MV-4-11 (cell line): ENCODE measurements at regions not wholly inside any gene's neighbourhood (a gene's known extent, or its start where the extent isn't known, plus 50 kb on each side); places are given as distances from the start of the nearest gene placed in this dataset.
"Not testable (repeated sequence)": the region's sequence is repeated elsewhere in the genome, so short reads cannot be mapped to it uniquely, and the experiment has no call there.

Source experiments
- DNase-seq: peaks from one replicate; lab custom pipeline; 2025; lab: John Stamatoyannopoulos, UW

DNA sequence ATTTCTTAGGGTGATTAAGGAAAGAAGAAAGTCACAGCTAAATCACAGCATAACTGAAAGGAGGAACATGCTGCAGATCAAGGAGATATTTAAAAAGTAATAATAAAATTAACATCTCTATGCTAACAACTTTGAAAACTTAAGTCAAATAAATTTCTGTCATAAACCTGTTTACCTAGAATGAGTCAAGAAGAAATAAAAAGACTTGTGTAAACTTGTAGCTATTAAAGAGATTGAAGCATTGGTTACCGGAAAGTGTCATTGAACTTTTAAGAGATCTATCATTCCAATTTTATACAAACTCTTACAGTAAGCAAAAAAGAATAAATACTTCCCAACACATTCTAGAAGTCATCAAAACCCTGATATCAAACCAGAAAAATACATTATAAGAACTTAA lies 520.1 kb upstream of the SYT4 start:
- no peak for DNase-seq

DNA sequence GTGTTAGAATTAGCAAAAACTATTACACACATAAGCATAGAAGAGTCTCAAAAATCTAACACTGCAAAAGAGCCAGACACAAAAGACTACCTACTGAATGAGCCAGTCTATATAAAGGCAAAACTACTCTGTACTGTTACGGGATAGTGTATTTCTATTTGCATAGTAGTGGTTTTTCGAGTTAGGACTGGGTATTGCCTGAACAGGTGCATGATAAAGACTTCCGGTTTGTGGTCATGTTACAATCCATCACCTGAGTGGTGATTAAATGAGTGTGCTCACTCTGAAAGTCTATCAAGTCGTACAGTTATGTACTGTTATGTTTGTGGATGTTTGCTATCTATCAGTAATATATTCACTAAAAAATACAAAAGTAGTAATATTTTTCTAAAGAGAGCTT lies 523.3 kb upstream of the SYT4 start:
- no peak for DNase-seq

DNA sequence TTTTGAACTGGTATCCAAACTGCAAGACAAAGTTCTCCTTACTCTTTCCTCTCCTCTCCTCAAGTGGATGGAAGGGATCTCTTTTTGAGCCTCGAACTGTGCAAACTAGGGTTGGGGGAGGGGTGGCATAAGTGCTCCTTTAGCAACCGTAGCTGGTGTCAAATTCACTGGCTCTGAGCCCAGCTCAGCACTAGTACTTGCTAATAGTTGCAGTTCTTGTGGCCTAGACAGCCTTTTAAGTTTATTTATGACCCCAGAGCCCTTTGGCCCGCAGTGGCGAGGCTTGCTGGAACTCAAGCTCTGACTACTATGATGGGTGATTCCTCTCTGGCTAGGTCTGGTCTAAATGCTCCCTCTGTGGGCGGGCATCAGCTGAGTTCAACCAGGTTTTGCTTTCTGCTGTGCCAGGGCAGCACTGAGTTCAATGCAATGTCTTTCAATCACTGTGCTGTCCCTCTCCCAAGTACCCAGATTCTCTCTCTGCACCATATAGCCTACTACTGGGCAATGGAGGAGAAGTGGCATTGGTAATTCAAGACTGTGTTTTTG lies 528.4 kb upstream of the SYT4 start:
- no peak for DNase-seq

DNA sequence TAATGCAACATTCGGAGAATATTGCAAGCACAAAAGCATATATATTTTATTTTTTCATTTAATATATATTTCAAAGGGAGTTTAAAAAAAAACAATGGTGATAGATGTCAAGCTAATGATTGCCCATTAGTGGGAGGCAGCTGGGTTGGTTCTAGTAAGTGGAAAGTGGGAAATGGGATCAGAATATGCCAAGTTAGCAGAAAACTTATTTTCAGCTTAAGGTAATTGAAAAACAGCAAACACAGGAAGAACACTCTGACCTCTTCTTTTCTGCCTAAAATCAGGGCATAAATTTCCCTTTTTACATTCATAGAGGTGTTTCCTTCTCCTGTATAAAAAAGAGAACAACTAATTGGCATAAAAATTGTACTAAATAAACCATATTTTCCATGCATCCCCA lies 535.3 kb upstream of the SYT4 start:
- no peak for DNase-seq

DNA sequence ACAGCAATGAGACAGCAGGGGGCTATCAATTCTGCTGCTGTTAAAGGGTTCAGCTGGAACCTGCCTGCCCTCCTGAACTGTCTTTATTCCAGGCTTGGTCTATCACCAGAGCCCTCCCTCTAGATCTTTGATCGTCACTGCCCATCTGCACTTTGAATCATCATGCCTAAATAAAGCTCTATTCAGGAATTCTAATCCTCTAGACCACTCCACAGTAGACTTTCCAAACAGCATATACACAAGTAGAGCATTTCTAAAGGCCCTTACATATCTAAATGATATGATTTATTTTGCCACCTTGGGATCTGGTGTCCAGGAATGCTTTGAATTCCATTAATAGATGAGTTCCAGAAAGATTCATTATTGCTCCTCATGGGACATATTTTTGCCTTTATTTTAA lies 542.1 kb upstream of the SYT4 start:
- DNase-seq = no peak

DNA sequence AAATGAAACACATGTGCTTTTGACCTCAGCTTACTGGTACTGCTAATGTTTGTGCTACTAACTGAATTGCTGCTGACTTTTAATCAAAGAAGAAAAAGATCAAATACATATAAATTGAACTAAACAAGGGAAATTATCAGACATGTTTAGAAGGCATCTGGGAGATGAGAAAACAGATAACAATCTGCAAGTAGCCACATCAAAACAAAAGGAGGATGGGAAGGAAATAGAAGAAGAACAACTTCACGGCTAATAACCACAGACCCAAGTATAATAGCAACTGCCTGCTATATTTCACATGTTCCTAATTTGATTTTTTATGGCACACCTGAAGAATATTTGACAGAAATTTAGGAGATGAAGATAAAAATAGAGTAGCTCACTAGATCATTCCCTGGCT lies 542.6 kb upstream of the SYT4 start:
- no peak for DNase-seq

GRCh38 chr18:43825768-43826167 lies 548.5 kb upstream of the SYT4 start:
- DNase-seq = no peak

DNA sequence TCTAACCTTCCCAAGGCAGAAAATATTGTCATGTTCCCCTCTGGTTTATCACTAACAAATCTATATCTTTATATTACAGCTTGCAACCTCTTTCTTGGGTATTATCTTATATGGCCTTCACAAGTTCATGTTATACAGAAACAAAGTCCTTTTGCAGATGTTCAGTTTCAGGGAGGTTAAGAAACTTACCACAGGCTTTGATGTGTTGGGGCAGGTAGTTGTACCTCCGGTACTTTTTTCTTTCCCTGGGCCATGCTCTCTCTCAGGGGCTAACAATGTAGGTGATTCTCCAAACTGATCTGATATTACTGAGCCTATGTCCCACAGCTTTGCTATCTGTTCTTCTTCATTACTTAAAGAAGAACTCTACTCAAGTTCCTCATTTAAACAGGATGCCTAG lies 548.9 kb upstream of the SYT4 start:
- DNase-seq = no peak

DNA sequence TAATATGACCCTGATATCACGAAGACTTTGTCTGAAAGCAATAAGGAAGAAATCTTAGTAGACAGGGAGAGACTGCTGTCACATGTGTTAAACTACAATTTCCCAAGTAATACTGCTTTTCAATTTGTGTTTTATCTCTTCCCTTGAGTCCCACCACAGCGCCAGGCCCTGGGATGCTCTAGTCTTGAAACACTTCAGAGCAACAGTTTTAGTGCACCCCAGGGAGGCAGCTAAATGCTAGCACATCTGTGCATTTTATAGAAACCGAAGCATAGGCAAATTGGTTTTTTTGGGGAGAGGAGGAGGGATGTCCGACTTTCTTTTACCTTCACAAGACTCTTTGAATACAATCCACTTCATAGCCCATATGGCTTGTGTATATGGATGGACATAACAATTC lies 550.0 kb upstream of the SYT4 start:
- no peak for DNase-seq

DNA sequence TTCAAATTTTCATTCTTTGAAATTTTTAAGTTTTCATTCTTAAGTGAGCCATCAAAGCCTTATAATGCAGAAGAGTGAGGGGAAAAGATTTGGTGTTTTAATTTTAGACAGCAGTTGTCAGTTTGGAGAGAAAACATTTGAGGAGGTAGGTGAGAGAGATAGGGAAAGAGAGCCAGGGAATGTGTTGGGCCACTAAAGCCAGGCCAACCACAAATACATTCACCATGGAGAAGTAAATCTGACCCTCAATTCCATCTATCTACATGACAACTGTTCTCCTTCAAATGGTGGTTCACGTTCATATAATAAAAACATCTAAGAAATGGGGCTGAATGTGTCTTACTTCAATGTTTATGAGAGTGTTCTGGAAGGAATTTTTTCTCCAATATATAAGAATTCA lies 553.0 kb upstream of the SYT4 start:
- DNase-seq = no peak

GRCh38 chr18:43830947-43831346 lies 553.7 kb upstream of the SYT4 start:
- DNase-seq = no peak

DNA sequence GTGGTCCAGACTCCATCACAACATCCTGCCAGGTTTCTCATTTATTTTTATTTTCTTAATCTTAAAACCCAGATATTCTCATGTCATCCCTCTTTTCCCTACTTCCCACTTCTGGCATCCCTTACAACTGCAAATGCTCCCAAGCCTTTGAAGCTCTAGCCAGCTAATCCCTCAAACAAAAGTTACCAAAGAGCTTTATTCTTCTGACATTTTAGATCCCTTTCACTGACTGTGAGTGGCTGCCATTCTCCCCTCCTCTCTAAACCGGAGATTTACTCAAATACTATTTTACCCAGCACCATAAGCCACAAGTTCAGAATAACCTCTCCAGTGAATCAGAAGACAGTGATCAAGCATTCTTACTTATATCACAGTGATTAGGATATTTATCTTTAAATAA lies 569.0 kb upstream of the SYT4 start:
- DNase-seq = no peak

DNA sequence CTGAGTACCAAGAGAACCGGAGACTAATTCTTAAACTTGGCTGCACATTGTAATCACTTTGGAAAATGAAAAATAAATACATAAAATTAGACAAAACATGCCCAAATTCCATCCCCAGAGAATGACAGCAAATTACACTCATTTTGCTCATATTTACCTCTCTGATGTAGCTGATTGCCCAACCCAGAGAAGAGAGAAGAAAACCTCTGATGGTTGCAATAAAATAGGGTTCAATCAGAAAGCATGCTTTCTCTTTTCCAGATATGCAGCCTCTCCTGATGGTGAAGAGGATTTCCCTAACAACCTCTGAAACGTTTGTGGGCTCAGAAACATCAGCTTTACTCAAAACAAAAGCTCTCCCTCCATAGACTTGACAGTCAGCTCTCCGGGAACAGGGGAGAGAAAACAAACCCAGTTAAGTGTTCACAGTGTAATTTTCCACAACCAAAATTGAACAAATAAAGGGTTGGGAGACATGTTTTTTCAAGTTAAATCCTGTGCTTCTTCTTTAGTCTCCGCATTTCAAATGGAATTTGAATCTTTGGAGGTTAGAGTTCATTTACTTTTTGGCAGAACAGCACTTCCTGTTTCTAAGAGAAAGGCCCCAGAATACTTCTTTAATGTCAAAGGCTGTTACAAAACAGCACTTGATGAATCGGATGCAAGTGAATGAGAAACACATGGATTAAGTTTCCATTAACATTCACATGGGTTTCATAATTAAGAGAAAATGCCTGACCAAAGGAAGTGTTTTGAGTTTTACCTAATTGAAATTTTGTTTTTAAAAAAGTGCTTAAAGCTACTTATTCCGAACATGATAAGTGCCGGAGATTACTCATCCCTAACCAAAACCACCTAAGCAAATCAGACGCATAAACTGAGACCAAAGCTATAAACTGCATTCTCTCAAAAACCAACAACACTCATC lies 570.1 kb upstream of the SYT4 start:
- peak; percentile 2 for DNase-seq

DNA sequence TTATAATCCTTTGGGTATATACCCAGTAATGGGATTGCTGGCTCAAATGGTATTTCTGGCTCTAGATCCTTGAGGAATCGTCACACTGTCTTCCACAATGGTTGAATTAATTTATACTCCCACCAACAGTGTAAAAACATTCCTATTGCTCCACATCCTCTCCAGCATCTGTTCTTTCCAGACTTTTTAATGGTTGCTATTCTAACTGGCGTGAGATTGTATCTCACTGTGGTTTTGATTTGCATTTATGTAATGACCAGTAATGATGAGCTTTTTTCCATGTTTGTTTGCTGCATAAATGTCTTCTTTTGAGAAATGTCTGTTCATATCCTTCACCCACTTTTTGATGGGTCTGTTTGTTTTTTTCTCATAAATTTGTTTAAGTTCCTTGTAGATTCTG lies 572.5 kb upstream of the SYT4 start:
- not testable (repeated sequence) for DNase-seq

DNA sequence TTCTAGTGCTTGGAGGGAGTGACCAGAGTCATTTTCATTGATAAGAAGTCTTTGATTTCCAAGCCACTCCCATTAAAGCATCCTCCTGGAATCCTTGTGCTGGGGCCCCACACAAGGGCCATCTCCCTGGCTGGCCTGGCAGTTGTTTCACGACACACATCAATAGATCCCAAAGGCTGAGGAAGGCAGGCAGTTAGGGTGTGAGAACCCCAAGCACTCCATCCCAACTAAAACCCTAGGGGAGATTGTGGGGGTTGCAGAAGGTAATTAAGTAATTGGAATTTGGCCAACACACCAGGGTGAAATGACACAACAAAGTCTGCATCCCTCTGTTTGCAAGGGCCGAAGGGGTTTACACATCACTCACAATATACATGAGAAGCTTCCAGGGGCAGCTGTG lies 578.1 kb upstream of the SYT4 start:
- DNase-seq = no peak

DNA sequence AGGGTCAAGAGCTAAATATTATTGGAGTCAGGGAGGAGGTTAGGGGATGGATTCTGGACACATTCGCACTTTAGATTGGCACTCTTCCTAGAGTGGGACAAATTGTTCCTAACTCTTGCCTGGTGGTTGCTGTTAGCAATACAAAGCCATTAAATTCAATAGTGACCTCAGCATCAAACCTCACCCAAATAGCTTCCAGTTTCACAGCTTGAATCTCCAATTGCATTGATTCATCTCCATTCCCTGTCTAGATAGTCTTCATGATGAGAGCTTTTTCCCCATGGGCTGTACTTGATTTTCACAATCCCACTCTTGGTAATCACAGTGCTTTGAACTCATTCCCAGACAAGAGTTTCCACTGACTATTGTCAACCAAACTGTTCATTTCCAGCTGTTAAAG lies 585.9 kb upstream of the SYT4 start:
- no peak for DNase-seq

GRCh38 chr18:43866696-43867095 lies 589.4 kb upstream of the SYT4 start:
- no peak for DNase-seq

DNA sequence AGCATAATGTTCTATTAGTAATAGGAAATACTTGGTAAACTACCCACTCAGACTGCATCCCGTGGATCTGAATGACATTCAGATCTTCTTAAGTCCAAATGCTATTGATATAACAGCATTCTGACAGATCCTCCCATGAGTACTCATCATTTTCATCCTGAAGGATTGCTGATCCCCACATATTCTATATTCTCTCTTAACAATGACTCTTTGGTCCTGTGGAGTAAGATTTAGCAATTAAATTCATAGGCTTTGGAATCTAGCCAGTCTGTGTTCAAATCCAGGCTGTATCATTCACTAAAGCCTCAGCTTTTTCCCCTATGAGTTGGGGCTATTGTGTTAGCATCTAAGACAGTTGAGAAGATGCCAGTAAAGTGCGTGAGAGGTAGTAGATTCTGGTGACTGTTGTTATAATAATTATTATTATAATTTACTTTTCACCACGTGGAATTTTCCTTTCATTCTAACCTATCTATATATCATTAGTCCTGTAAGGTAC lies 591.3 kb upstream of the SYT4 start:
- DNase-seq = no peak

DNA sequence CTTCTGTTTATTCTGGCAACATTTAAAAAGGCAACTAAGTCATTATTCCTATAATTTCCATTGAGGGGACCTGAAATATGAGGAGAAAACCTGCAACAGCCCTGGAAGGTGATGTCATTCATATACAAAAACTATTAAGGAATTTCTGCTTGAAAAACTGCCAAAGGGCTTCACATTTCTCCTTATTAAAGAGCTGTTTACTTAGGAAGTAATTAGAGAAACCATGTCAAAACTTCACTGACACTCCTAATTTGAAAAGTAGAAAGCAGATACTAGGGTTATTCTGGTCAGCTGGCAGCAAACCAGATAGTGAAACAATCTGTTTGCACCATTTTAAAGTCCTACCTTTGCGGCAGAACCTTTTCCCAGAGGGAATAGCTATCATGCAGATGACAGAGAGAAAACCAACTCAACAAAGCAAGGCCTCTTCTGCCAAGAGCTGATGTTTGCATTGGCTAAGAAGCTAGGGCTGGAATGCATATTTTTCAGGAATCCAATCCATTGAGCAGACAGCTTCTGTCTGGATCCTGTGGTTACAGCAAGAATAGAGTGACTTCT lies 592.2 kb upstream of the SYT4 start:
- no peak for DNase-seq

DNA sequence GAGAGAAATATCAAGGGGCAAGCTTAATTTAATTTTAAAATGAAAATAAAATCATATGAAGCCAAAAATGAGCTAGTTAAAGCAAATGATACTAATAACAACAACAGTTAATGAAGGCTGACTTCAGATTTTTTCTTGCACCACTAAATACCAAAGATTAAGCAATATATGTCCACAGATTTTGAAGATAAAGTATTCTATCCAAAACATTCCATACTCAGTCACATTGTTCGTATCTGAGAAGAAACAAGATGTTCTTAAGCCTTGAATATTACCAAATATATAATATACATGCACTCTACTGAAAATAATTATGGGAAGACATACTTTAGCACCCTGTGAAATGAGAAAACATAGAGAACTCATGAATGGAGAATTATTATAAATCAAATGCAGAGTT lies 593.3 kb upstream of the SYT4 start:
- DNase-seq = no peak

DNA sequence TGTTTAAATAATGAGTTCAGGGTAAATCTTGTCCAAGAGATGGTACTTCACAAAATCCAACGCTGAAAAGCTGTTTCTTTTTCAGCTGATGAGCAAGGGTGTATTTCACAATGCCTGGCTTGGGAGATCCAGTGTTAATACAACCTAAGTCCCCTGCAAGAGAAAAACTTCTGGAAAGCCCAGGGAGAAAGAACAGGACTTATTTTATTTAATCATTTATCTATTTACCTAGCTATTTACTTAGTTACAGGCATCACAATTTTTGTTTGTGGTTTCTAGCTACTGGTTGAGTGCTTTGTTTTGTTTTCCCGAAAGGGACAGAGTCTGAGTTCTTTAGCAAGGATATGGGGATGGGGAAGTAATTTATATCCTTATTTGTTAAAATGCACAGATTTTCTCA lies 598.2 kb upstream of the SYT4 start:
- no peak for DNase-seq

DNA sequence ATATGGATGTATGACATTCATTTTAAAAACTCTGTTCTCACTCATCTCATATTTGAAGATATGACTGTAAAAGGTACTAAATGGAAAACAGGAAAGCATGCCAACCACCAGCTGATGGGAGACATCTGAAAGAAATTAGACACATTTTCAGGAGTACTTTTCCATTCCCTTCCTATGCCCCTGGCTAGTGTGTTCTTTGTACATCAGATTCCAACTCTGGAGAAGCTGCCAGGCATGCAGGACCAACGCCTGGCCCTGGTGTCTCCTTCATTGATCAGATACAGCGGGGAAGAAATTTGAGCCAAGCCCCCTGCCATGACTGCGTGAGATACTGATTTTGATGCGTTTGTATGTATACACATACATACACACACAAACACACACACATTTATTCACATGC lies 599.0 kb upstream of the SYT4 start:
- no peak for DNase-seq

DNA sequence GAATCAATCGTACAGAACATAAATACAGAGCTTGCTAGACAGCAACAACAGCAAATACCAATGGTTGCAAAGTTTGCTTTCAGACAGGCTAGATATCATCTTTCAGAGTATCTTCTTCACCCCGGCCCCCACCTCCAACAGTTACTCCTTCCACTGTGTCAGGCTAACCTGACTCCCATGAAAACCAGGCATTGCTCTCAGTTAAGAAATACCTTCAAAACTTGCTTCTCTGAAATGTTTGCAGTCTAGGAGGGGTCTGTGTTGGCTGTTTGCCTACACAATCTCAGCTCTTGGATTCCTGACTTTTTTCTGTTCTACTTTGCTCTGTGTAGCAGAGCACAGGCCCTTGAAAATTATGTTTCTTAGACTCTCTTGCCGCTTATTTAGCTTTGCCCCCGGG lies 599.5 kb upstream of the SYT4 start:
- DNase-seq = no peak
